Fibroblast of peridontal ligament (primary cell): ENCODE measurements at regions not wholly inside any gene's neighbourhood (a gene's known extent, or its start where the extent isn't known, plus 50 kb on each side); places are given as distances from the start of the nearest gene placed in this dataset.

ENCODE experiments used
- DNase-seq: peaks from one replicate; pipeline ENCODE4 v3.0.0-alpha.2; 2010; ENCODE audit errors: extremely low read depth

DNA sequence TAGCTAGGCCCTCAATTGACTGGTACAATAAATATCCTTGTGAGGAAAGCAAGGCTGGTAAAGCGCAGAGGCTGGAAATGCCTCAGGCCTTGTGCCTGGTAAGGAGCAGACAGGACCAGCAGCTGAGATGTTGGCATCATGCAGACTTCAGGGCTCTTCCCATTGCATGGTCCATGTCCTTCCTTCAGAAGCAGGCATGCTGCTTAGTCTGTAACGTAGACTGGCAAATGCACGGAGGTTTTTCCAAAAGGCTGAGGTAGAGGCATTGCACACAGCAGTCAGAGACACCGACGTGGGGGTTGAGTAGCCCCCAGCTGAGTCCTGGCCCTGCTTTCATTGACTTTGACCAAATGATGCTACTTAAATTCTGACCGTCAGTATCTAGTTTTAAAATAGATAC lies 87.1 kb downstream of the ADRB2 start:
- DNase-seq: no peak

DNA sequence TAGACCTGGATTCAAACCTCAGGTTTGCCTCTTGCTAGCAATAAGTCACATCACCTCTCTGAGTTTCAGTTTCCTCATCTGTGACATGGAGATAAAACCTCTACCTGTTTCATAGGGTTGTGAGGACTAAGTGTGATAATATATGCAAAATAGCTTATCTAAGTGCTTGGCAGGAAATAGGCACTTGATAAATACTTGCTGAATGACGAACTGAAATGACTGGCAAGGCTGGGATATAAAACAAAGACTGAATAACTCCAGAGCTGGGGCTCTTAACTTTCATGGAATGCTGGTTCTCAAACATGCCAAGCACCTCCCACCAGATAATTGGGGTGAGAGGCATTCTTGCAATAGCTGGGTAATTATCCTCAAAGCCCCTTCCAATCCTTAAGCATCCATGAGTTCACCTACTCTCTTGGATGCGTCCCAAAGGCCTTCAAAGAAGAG lies 87.6 kb downstream of the ADRB2 start:
- DNase-seq: peak; percentile 82

DNA sequence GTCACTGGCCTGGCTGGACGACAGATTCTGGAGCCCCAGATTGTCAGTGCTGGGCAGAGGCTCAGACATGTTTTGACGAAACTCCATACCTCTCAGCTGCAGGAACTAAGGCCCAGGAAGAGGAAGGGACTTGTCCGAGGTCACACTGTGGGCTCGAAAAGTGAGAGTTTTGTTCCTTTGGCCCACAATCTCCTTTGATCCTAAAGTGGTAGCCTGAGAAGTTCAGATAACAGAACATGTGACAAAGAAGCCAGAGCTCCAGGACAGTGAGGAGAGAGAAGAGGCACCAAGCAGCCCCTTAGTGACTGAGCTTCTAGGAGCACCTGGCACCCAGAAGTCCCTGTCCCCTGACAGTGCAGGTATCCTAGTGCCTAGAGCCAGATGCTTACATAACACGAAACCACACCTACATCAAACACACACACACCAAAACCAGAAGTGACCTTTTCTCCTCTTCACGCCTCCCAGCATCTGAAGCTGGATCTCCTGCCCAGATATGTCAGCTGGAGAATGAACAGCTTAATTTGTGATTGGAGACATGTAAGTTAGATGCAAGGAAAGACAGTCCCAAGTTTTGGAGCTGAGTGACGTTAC lies 88.9 kb downstream of the ADRB2 start:
- no peak for DNase-seq

GRCh38 chr5:148920646-148921288 lies 94.4 kb downstream of the ADRB2 start:
- DNase-seq: no peak

DNA sequence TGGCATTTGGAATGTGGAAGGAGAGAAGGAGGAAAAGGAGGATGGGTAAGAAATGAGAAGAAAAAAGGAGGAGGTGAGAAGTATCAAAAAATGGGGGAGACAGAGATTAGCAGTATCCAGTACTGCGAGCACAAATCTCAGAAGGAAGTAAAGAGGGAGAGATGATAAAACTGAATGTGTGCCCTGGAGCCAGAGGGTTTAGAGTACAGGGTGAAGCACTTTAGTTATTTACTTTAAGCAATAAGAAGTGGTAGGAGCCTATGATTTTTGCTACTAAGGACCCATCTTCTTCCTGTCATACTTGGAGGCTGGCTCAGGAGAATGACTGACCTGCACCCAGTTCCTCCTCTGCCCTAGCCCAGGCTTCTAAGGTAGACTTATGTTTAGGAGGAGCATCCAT lies 94.9 kb downstream of the ADRB2 start:
- no peak for DNase-seq

DNA sequence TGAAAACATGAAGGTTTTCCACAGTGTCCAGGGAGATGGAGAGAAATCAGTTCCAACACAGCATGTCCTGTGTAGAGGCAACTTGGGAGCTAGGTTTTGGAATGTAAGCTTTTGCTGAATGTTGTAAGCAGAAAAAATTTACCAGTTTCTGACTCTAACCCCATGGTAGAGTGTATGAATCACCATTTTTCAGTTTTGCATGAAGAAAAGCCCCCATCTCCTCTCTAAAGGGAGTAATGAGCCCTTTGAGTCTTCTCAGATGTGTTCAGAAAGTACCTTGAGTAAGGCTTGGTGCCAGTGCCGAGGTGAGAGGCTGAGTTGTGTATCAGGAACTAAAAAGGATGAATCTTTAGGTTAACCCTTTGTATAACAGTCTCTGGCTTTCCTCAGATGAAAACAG lies 96.2 kb downstream of the ADRB2 start:
- peak; percentile 38 for DNase-seq

DNA sequence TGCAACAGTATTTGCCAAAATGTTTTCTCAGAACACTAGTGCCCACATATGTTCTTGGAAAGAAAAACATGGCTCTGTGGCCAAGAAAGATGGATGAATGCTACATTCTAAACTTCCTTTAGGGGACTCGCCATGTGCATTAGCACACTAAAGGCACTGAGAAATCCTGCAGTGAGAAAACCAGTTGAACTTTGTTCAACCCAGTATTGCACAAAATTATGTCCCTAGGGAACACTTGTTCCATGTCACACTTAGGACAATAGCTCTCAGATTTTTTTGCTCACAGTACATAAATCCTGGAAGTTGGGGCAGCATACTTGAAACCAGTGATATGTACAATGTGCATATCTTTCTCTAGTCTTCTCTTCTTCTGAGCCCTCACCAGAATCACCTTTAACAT lies 96.6 kb downstream of the ADRB2 start:
- no peak for DNase-seq

DNA sequence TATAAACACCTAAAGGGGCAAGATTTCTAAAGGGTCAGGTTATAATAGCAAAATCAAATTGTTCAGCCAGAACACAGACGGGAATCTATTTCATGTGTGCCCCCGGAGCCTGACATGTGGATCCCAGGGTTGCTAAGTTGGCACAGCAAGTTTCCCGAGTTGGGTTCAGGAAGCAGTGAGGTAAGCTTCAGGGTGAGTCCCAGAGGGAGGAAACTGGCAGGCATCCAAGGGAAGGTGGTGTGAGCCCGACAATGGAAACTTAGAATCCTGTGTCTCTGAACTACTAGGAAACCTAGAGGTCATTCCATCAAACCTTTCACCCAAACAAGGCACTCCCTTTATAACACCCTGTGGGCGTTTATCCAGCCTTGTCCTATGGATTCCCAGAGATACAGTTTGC lies 98.4 kb downstream of the ADRB2 start:
- DNase-seq: no peak

DNA sequence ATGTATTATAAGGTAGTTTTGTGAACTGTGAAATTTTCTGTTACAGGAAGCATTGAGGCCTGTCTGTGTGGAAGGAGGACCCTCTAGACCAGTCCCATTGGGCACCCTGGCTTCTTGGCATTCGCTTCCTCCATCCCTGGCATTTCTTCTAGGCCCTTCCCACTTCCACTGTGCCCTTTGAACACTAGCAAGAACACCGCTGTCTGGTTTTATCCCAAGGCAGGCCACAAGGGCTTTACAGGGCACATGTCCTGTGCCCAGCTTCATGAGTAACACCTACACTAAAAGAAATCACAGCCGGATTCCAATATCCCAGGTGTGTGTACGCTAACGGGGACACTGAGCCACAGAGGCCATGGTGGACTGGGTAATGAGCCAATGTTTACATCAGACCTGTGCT lies 99.8 kb downstream of the ADRB2 start:
- DNase-seq: no peak

DNA sequence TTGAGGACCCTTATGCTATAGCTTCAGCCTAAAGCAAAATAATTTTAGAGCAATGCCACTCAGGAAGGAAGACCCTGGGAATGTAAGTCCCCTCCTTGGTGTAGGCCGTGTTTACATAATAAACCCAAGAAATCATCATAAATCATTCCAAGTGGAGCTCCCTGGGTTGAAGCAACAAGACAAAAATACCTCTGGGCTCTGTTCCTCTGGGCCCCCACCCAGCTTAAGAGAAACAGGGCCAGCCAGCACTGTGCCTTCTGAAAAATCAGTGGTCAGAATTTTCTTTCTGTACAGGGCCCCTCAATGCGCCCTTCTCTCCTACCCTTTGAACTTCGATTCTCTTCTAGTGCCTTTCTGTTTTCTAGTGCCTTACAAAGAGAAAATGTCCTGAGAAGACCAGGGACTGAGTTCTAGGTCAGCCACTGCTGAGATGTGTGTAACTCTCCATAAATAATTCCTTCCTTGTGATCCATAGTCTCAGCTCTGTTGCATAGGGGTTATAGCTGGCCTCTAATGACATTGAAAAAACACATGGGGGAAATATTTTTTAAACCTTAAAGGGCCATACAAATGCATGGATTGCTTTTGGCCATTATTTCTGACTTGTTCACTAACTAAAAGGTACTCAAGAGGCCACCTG lies 101.0 kb downstream of the ADRB2 start:
- DNase-seq: no peak

GRCh38 chr5:148928141-148928540 lies 101.7 kb downstream of the ADRB2 start:
- DNase-seq: peak; percentile 60

DNA sequence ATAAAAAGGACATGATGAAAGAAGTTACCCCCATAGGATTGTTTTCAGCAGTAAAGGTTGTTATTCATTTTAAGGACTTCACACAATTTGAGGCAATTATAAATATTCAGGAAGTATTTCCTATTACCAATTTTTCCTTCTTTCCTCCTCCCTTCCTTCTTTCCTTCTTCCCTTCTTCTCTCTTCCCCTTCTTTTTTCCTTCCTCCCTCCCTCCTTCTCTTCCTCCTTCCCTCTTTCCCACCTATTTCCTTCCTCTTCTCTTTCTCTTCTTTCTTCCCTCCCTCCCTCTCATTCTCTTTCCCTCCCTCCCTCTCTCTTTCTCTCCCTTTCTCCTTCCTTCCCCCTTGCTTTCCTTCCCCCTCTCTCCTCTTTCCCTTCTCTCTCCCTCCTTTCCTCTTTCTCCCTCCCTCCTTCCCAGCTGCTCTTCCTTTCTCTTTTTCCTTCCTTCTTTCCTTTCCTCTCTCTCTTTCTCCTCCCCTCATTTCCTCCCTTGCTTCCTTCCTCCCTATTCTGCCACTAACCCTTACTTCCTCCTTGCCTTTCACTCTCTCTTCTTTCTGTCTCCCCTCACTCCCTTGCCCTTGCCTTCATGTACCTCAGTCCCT lies 105.1 kb downstream of the ADRB2 start:
- no peak for DNase-seq

- DNase-seq: no peak
Observed at GRCh38 chr5:148932355-148932935, 106.0 kb downstream of the ADRB2 start.

- DNase-seq: no peak
Observed at GRCh38 chr5:148933903-148934432, 107.6 kb downstream of the ADRB2 start.

GRCh38 chr5:148934895-148935400 lies 108.5 kb downstream of the ADRB2 start:
- DNase-seq: no peak

- DNase-seq: no peak
Observed at GRCh38 chr5:148937239-148937638, 110.8 kb downstream of the ADRB2 start.

DNA sequence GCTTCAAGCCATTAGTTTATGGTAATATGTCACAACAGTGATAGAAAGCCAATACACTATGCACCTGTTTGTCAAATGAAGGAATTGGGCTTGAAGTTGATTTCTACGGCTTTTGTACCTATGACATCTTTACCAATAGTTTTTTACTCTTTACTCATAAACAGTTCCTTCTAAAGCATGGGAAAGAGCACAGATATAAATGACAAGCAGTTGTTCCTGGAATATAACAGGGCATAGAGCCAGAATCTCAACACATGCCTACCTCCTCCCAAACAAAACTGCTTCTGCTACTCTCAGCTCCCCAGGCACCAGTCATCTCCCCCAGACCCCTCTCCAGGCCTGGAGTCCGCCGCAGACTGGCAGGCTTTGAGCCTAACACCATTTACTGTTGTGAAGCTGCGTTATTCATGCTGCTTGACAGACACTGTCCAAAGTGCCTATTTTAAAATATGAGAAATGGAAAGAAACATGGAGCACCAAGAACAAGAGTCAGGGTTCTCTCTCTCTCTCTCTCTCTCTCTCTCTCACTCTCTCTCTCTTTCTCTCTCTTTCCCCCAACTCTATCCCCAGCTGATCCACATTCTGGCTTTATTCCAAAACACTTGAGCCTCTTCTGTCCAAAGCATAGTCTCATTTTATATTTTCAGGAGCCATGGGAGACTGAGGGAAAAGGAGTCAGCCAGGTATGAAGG lies 111.6 kb downstream of the ADRB2 start:
- no peak for DNase-seq

GRCh38 chr5:148938522-148938882 lies 112.1 kb downstream of the ADRB2 start:
- DNase-seq: no peak

DNA sequence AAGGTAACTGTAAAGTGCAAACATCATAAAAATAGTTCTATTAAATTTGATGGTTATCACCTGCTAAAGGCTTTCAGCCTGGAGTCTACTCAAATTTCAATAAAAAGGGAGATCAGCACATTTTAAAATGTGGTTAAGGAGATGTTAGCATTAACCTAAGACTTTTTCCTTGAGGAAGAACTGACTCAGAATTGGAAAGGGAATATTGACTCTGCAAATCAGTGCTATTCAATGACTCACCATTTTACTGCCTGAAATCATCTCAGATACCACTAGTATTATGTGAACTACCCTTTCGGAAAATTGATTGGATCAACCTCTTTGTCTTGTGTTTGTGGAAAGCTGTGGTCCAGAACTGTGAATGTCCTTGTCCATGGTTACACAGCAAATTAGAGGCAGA lies 113.3 kb downstream of the ADRB2 start:
- DNase-seq: peak; percentile 75

DNA sequence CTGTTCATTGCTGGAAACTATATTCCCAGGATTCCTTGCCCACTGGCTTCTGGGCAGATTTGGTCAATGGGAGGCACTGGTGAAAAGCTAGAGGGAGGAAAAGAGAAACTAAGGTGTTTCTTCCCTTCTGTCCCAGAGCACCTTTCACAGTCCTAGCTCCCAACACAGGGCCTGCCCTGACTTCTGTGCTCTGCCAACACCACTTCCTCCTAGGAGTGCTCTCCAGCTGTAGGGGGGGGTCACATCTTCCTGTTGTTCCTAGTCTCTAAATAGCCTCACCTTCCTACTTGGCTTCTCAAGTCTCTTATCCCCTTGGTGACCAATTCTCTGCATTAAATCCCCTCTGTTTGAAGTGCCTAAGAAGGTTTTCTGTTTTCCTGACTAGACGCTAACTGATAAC lies 115.4 kb downstream of the ADRB2 start:
- no peak for DNase-seq

- no peak for DNase-seq
Observed at GRCh38 chr5:148949841-148950470, 112.9 kb downstream of the SH3TC2 start.
